ENCODE measurements at regions not wholly inside any gene's neighbourhood (a gene's known extent, or its start where the extent isn't known, plus 50 kb on each side); places are given as distances from the start of the nearest gene placed in this dataset.

- TF ChIP-seq CTCF (conservative IDR thresholded peaks at IDR 0.05; ENCODE audit: low read length) = no peak
- no peak for TF ChIP-seq EZH2phosphoT487 (IDR thresholded peaks at IDR 0.05; ENCODE audit: borderline replicate concordance, low read depth, low read length)
Observed at GRCh38 chr7:46259947-46260346, 338.9 kb upstream of the IGFBP3 start.
